ENCODE measurements at regions not wholly inside any gene's neighbourhood (a gene's known extent, or its start where the extent isn't known, plus 50 kb on each side); places are given as distances from the start of the nearest gene placed in this dataset.

DNA sequence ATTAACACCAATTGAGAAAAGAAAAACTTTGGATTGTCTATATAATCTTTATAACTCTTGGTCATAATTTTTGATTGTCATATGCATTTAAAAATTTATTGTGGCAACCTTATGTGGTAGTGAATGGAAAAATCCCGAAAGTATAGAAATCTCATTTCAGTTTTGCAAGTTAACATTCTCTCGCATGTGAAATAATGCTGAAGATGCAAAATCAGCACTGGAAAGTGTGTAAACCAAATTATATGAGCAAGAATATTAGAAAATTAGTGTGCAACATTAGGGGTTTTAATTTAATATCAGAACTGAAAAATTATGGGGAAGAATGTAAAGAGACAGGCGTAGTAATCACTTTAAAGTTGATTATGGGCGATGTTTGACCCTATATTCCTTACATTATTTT is 1472.8 kb downstream of the PCDH7 start:
- WGBS, 4 donors, result 60 to 85% (median 75%) methylated on average over 4 of the region's 4 CpGs
- intact Hi-C loops (cut with DNase I), result no loop called here
- DNase-seq, result no peak

GRCh38 chr4:32196950-32197688 is 1477.0 kb downstream of the PCDH7 start:
- H3K27ac ChIP-seq, result no peak overlapping the region
- WGBS, 4 donors, result 61 to 71% (median 66%) methylated on average over 10 of the region's 10 CpGs
- TF ChIP-seq CTCF (IDR thresholded peaks at IDR 0.05), result no peak
- no peak for TF ChIP-seq POLR2A (IDR thresholded peaks at IDR 0.05)
- H3K27me3 ChIP-seq, result no peaks in the 10 kb centered on the region
- intact Hi-C loops (cut with DNase I), result no loop called here
- no peak for DNase-seq
- no peaks in the 10 kb centered on the region for H3K9me3 ChIP-seq (replicated peaks in 1 of 3)
- no peak overlapping the region for H3K4me3 ChIP-seq
- no peaks in the 10 kb centered on the region for H3K4me1 ChIP-seq (replicated peaks in 1 of 2)
- H3K36me3 ChIP-seq (replicated peaks in 1 of 2), result no peaks in the 10 kb centered on the region

More for the DNA sequence above, 1472.8 kb downstream of the PCDH7 start:
- Histone ChIP-seq H3K4me3 (no peak overlapping the region), H3K9me3 (replicated peaks in 1 of 3) (no peaks in the 10 kb centered on the region), H3K27me3 (no peaks in the 10 kb centered on the region), H3K4me1 (replicated peaks in 1 of 2) (no peaks in the 10 kb centered on the region), H3K36me3 (replicated peaks in 1 of 2) (no peaks in the 10 kb centered on the region), H3K27ac (no peak overlapping the region)
- no peak for TF ChIP-seq CTCF (IDR thresholded peaks at IDR 0.05)
- TF ChIP-seq POLR2A (IDR thresholded peaks at IDR 0.05), result no peak

DNA sequence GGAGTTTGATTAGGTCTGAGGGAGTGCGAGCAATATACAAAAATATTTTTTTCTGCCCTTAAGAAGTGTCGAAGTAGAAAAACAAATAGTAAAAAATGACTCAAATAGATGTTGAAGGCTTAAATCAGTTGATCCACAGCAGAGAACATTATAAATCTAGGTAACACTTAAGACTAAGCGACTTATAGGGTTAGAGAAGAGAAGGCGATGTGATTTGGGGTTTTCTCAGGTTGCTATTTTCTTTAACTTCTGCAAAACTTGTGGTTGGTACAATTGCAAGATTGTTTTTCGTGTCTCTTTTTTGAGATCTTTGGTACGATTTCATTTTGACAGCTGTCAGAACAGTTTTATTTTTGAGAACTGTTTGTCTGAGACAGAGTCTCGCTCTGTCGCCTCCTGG is 1479.5 kb downstream of the PCDH7 start:
- DNase-seq, result no peak
- Histone ChIP-seq H3K27ac (no peak overlapping the region), H3K9me3 (replicated peaks in 1 of 3) (no peaks in the 10 kb centered on the region), H3K4me1 (replicated peaks in 1 of 2) (no peaks in the 10 kb centered on the region), H3K36me3 (replicated peaks in 1 of 2) (no peaks in the 10 kb centered on the region), H3K4me3 (no peak overlapping the region), H3K27me3 (no peaks in the 10 kb centered on the region)
- intact Hi-C loops (cut with DNase I), result no loop called here
- 50 to 81% (median 75%) methylated on average over 8 of the region's 8 CpGs for WGBS, 4 donors
- TF ChIP-seq POLR2A (IDR thresholded peaks at IDR 0.05) (no peak), CTCF (IDR thresholded peaks at IDR 0.05) (no peak)

- no peaks in the 10 kb centered on the region for H3K4me1 ChIP-seq (replicated peaks in 1 of 2)
- no peaks in the 10 kb centered on the region for H3K36me3 ChIP-seq (replicated peaks in 1 of 2)
- no peak for TF ChIP-seq CTCF (IDR thresholded peaks at IDR 0.05)
- no peak for TF ChIP-seq POLR2A (IDR thresholded peaks at IDR 0.05)
- no peaks in the 10 kb centered on the region for H3K27me3 ChIP-seq
- H3K27ac ChIP-seq, result no peak overlapping the region
- no peak for DNase-seq
- no peaks in the 10 kb centered on the region for H3K9me3 ChIP-seq (replicated peaks in 1 of 3)
- intact Hi-C loops (cut with DNase I), result no loop called here
- H3K4me3 ChIP-seq, result no peak overlapping the region
Measured at GRCh38 chr4:32203340-32203739, 1483.2 kb downstream of the PCDH7 start.

Data from adrenal gland (tissue), 9 donors.